ENCODE measurements at regions not wholly inside any gene's neighbourhood (a gene's known extent, or its start where the extent isn't known, plus 50 kb on each side); places are given as distances from the start of the nearest gene placed in this dataset.

DNA sequence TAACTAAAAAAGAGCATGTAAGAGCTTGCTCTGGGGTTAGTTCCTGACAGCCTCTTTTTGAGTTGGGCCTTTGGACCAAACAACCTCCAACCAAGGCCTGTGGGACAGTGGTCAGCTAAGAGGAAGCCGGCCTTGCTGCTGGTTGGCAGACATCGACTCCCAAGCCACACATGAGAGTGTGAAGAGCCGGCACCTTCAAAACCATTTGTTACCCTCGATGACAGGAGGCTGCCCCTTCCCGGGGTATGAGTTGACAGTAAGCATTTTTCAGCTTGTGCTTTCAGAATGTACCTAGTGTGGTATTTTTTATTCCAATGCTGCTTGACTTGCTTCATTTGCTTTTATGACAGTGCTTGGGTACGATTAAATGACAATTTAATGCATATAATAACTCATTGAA lies 168.6 kb upstream of the IGFBP7 start:
- no peaks in the 10 kb centered on the region for H3F3A ChIP-seq (ENCODE audit: insufficient read depth, low read length, poor library complexity, severe bottlenecking)
- H3K4me3 ChIP-seq (ENCODE audit: low read length), result no peak overlapping the region
- H3K9me3 ChIP-seq (ENCODE audit: low read length), result no peaks in the 10 kb centered on the region
- no peak overlapping the region for H3K9ac ChIP-seq (ENCODE audit: low read length)
- TF ChIP-seq, protein P1, sequence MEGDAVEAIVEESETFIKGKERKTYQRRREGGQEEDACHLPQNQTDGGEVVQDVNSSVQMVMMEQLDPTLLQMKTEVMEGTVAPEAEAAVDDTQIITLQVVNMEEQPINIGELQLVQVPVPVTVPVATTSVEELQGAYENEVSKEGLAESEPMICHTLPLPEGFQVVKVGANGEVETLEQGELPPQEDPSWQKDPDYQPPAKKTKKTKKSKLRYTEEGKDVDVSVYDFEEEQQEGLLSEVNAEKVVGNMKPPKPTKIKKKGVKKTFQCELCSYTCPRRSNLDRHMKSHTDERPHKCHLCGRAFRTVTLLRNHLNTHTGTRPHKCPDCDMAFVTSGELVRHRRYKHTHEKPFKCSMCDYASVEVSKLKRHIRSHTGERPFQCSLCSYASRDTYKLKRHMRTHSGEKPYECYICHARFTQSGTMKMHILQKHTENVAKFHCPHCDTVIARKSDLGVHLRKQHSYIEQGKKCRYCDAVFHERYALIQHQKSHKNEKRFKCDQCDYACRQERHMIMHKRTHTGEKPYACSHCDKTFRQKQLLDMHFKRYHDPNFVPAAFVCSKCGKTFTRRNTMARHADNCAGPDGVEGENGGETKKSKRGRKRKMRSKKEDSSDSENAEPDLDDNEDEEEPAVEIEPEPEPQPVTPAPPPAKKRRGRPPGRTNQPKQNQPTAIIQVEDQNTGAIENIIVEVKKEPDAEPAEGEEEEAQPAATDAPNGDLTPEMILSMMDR (IDR thresholded peaks at IDR 0.05; ENCODE audit: poor library complexity, severe bottlenecking), result no peak
- TF ChIP-seq EZH2 (IDR thresholded peaks at IDR 0.05; ENCODE audit: borderline replicate concordance, insufficient read depth, low read length, poor library complexity, severe bottlenecking) (no peak), POLR2AphosphoS5 (IDR thresholded peaks at IDR 0.05) (no peak), SMC3 (conservative IDR thresholded peaks at IDR 0.05; ENCODE audit: poor library complexity) (no peak), EP300 (conservative IDR thresholded peaks at IDR 0.05; ENCODE audit: poor library complexity, severe bottlenecking) (no peak), RAD21 (conservative IDR thresholded peaks at IDR 0.05) (no peak), TAF1 (IDR thresholded peaks at IDR 0.05; ENCODE audit: low read depth) (no peak), MXI1 (conservative IDR thresholded peaks at IDR 0.05; ENCODE audit: poor library complexity, severe bottlenecking) (no peak)
- TF ChIP-seq, protein P2, sequence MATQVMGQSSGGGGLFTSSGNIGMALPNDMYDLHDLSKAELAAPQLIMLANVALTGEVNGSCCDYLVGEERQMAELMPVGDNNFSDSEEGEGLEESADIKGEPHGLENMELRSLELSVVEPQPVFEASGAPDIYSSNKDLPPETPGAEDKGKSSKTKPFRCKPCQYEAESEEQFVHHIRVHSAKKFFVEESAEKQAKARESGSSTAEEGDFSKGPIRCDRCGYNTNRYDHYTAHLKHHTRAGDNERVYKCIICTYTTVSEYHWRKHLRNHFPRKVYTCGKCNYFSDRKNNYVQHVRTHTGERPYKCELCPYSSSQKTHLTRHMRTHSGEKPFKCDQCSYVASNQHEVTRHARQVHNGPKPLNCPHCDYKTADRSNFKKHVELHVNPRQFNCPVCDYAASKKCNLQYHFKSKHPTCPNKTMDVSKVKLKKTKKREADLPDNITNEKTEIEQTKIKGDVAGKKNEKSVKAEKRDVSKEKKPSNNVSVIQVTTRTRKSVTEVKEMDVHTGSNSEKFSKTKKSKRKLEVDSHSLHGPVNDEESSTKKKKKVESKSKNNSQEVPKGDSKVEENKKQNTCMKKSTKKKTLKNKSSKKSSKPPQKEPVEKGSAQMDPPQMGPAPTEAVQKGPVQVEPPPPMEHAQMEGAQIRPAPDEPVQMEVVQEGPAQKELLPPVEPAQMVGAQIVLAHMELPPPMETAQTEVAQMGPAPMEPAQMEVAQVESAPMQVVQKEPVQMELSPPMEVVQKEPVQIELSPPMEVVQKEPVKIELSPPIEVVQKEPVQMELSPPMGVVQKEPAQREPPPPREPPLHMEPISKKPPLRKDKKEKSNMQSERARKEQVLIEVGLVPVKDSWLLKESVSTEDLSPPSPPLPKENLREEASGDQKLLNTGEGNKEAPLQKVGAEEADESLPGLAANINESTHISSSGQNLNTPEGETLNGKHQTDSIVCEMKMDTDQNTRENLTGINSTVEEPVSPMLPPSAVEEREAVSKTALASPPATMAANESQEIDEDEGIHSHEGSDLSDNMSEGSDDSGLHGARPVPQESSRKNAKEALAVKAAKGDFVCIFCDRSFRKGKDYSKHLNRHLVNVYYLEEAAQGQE (IDR thresholded peaks at IDR 0.05; ENCODE audit: borderline replicate concordance), result no peak
- H3K36me3 ChIP-seq (ENCODE audit: insufficient read depth, low read length), result no peaks in the 10 kb centered on the region
- H3K27me3 ChIP-seq (ENCODE audit: insufficient read depth, low read depth, low read length), result no peaks in the 10 kb centered on the region
- no peak overlapping the region for H3K4me2 ChIP-seq (ENCODE audit: low read length)
- no peaks in the 10 kb centered on the region for H3K9me2 ChIP-seq (ENCODE audit: insufficient read depth, low read length)
- no peaks in the 10 kb centered on the region for H4K20me1 ChIP-seq (ENCODE audit: insufficient read depth)
- H2AFZ ChIP-seq (ENCODE audit: low read depth, low read length), result no peak overlapping the region
- no peaks in the 10 kb centered on the region for H3K79me2 ChIP-seq (replicated peaks; ENCODE audit: insufficient read depth, low read length)
- no peak overlapping the region for H3K27ac ChIP-seq (ENCODE audit: low read length)

DNA sequence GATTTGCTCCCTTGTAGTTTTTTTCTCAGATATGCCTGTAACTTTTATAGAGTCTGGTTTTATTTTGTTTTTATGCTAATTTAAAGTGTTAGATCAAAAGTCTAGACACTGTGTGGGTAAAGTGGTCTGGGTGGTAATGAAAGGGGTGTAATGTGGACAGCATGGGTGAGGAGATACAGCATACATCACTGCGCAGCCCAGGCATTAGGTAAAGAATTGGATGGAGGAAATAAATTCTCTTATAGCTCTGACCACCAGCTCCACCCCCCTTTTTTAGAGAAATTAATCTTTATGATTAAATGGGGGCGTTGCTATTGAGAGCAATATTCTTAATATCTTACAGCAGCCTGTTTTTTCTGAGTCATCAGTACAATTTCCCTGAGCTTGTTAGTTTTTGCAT lies 163.9 kb upstream of the IGFBP7 start:
- Histone ChIP-seq H3K9ac (ENCODE audit: low read length) (no peak overlapping the region), H3K9me2 (ENCODE audit: insufficient read depth, low read length) (no peaks in the 10 kb centered on the region), H3K79me2 (replicated peaks; ENCODE audit: insufficient read depth, low read length) (no peaks in the 10 kb centered on the region), H3K9me3 (ENCODE audit: low read length) (no peaks in the 10 kb centered on the region), H2AFZ (ENCODE audit: low read depth, low read length) (no peak overlapping the region), H3K4me2 (ENCODE audit: low read length) (no peak overlapping the region), H4K20me1 (ENCODE audit: insufficient read depth) (no peaks in the 10 kb centered on the region), H3F3A (ENCODE audit: insufficient read depth, low read length, poor library complexity, severe bottlenecking) (no peaks in the 10 kb centered on the region), H3K36me3 (ENCODE audit: insufficient read depth, low read length) (no peaks in the 10 kb centered on the region), H3K27ac (ENCODE audit: low read length) (no peak overlapping the region), H3K27me3 (ENCODE audit: insufficient read depth, low read depth, low read length) (no peaks in the 10 kb centered on the region), H3K4me3 (ENCODE audit: low read length) (no peak overlapping the region)
- no peak for TF ChIP-seq TAF1 (IDR thresholded peaks at IDR 0.05; ENCODE audit: low read depth)

DNA sequence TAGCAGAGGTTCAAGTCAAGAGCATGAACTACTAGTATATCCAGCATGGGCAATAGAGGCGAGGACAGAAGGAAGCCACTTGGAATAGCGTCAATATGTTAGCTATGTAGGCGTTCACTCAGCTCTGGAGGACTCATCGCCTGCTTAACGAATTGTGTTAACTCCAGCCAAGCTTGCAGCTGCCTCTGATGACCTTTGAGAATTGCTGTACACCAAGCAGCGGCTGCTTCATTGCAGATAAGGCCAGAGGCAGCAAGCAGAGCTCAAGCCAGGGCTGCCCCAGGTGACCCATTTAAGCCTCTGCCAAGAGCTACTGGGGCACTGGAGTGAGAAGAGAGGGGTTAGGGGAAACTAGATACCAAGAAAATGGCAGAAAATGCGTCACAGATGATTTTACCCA lies 160.2 kb upstream of the IGFBP7 start:
- H3K9me2 ChIP-seq (ENCODE audit: insufficient read depth, low read length), result no peaks in the 10 kb centered on the region
- no peaks in the 10 kb centered on the region for H3K27me3 ChIP-seq (ENCODE audit: insufficient read depth, low read depth, low read length)
- no peak overlapping the region for H3K9ac ChIP-seq (ENCODE audit: low read length)
- no peak overlapping the region for H3K4me2 ChIP-seq (ENCODE audit: low read length)
- no peak overlapping the region for H3K27ac ChIP-seq (ENCODE audit: low read length)
- no peaks in the 10 kb centered on the region for H3K36me3 ChIP-seq (ENCODE audit: insufficient read depth, low read length)
- TF ChIP-seq, protein P2 (IDR thresholded peaks at IDR 0.05; ENCODE audit: borderline replicate concordance), result no peak
- TF ChIP-seq SMC3 (conservative IDR thresholded peaks at IDR 0.05; ENCODE audit: poor library complexity) (no peak), EP300 (conservative IDR thresholded peaks at IDR 0.05; ENCODE audit: poor library complexity, severe bottlenecking) (no peak), POLR2AphosphoS5 (IDR thresholded peaks at IDR 0.05) (no peak), TAF1 (IDR thresholded peaks at IDR 0.05; ENCODE audit: low read depth) (no peak), MXI1 (conservative IDR thresholded peaks at IDR 0.05; ENCODE audit: poor library complexity, severe bottlenecking) (no peak), EZH2 (IDR thresholded peaks at IDR 0.05; ENCODE audit: borderline replicate concordance, insufficient read depth, low read length, poor library complexity, severe bottlenecking) (no peak), RAD21 (conservative IDR thresholded peaks at IDR 0.05) (no peak)
- TF ChIP-seq, protein P1 (IDR thresholded peaks at IDR 0.05; ENCODE audit: poor library complexity, severe bottlenecking), result no peak
- H4K20me1 ChIP-seq (ENCODE audit: insufficient read depth), result no peaks in the 10 kb centered on the region
- no peaks in the 10 kb centered on the region for H3K79me2 ChIP-seq (replicated peaks; ENCODE audit: insufficient read depth, low read length)
- no peak overlapping the region for H3K4me3 ChIP-seq (ENCODE audit: low read length)
- H2AFZ ChIP-seq (ENCODE audit: low read depth, low read length), result no peak overlapping the region
- H3K9me3 ChIP-seq (ENCODE audit: low read length), result no peaks in the 10 kb centered on the region
- H3F3A ChIP-seq (ENCODE audit: insufficient read depth, low read length, poor library complexity, severe bottlenecking), result no peaks in the 10 kb centered on the region
